ENCODE measurements at regions not wholly inside any gene's neighbourhood (a gene's known extent, or its start where the extent isn't known, plus 50 kb on each side); places are given as distances from the start of the nearest gene placed in this dataset.

DNA sequence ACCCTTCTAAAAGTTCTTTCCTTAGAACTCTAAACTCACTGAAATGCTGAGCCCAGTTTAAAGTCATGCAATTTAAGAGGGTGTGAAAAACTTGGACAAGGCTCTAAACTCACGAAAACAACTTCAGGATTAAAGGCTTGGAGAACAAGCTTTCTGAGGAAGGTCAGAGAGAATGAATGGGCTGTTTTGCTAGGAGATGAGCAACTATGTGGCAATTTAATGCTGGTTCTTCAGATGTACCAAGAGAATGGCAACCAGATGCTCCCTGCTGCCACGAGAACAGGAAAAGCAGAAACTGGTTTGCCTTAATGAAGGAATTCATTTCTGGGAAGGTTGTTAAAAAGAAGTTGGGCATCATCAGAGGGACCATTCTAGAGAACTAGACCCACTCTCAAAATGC lies 77.8 kb upstream of the PMAIP1 start:
- CTCF ChIA-PET: no interaction called here
- no peak overlapping the region for H3K27ac Mint-ChIP-seq
- ATAC-seq (replicated peaks in 1 of 4): no peak
- WGBS (ENCODE audit: insufficient coverage): 83% methylated on average over 1 of the region's 2 CpGs
- Histone ChIP-seq H3K4me3 (ENCODE audit: control insufficient read depth in 1 of 2, extremely low read depth in 1 of 2, low read length in 1 of 2) (no peak overlapping the region), H3K9me3 (no peaks in the 10 kb centered on the region), H3K4me1 (ENCODE audit: control insufficient read depth in 1 of 2, extremely low read depth in 1 of 2, insufficient read depth in 2 of 2, low read length in 2 of 2) (peaks cover 0 to 3% of the 10 kb centered on the region in 2 experiments), H3K27me3 (replicated peaks in 1 of 2; ENCODE audit: control insufficient read depth in 2 of 2, extremely low read depth in 1 of 2, insufficient read depth in 2 of 2, low read length in 1 of 2) (peaks cover 0 to 5% of the 10 kb centered on the region in 2 experiments), H3K27ac (ENCODE audit: low read length) (no peak overlapping the region), H3K36me3 (ENCODE audit: control insufficient read depth in 2 of 2, extremely low read depth in 1 of 2, insufficient read depth in 1 of 2, low read length in 1 of 2) (no peaks in the 10 kb centered on the region)
- no peak overlapping the region for H3K4me3 Mint-ChIP-seq
- POLR2A ChIA-PET: no interaction called here
- no peaks in the 10 kb centered on the region for H3K4me1 Mint-ChIP-seq
- H3K27me3 Mint-ChIP-seq: peaks cover 18 to 27% of the 10 kb centered on the region in 2 donors
- no peaks in the 10 kb centered on the region for H3K36me3 Mint-ChIP-seq
- DNase-seq: no peak
- peaks cover 0 to 4% (median 0%) of the 10 kb centered on the region in 3 donors for H3K9me3 Mint-ChIP-seq

DNA sequence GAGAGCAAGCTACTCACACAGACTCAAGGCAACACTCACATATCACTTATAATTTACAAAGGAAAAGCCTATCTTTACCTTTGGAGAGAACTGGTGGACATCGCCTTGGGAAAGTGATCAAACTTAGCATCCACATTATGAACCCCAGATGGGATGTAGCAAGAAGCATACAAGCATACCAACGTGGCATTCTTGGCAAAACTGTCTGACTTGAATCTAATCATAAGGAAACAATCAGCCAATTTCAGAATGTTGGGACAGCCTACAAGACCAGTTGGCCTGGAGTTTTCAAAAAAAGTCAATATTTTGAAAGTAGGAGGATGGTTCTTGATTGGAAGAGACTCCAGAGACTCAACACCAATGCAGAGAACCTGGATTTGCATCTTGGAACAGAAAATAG lies 79.1 kb upstream of the PMAIP1 start:
- Mint-ChIP-seq H3K36me3 (no peaks in the 10 kb centered on the region), H3K9me3 (peaks cover 0 to 4% (median 0%) of the 10 kb centered on the region in 3 donors), H3K27ac (no peak overlapping the region), H3K27me3 (peaks cover 18 to 19% of the 10 kb centered on the region in 2 donors), H3K4me1 (no peaks in the 10 kb centered on the region), H3K4me3 (no peak overlapping the region)
- H3K36me3 ChIP-seq (ENCODE audit: control insufficient read depth in 2 of 2, extremely low read depth in 1 of 2, insufficient read depth in 1 of 2, low read length in 1 of 2): no peaks in the 10 kb centered on the region
- ATAC-seq (replicated peaks in 1 of 4) (no peak), DNase-seq (no peak)
- H3K9me3 ChIP-seq: no peaks in the 10 kb centered on the region
- 80% methylated on average over 1 of the region's 2 CpGs for WGBS (ENCODE audit: insufficient coverage)
- ChIA-PET CTCF (no interaction called here), POLR2A (no interaction called here)
- peaks cover 0 to 5% of the 10 kb centered on the region in 2 experiments for H3K27me3 ChIP-seq (replicated peaks in 1 of 2; ENCODE audit: control insufficient read depth in 2 of 2, extremely low read depth in 1 of 2, insufficient read depth in 2 of 2, low read length in 1 of 2)
- H3K27ac ChIP-seq (ENCODE audit: low read length): no peak overlapping the region
- no peak overlapping the region for H3K4me3 ChIP-seq (ENCODE audit: control insufficient read depth in 1 of 2, extremely low read depth in 1 of 2, low read length in 1 of 2)
- H3K4me1 ChIP-seq (ENCODE audit: control insufficient read depth in 1 of 2, extremely low read depth in 1 of 2, insufficient read depth in 2 of 2, low read length in 2 of 2): peaks cover 0 to 3% of the 10 kb centered on the region in 2 experiments

DNA sequence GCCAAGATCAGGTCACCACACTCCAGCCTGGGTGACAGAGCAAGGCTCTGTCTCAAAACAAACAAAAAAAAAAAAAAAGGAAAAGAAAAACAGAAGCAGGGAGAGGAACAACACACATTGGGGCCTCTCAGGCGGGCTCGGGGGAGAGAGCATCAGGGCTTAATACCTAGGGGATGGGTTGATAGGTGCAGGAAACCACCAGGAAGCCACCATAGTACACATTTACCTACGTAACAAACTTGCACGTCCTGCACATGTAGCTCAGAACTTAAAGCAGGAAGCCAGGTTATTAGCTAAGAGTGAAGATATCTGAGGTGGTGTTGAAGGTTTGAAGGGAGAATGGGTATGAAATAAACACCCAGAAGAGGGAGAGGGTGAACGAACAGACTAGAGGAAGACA lies 81.0 kb upstream of the PMAIP1 start:
- no peak overlapping the region for H3K4me3 Mint-ChIP-seq
- DNase-seq: no peak
- ATAC-seq (replicated peaks in 1 of 4): no peak
- H3K27me3 Mint-ChIP-seq: peaks cover 15 to 18% of the 10 kb centered on the region in 2 donors
- Histone ChIP-seq H3K9me3 (no peaks in the 10 kb centered on the region), H3K27ac (ENCODE audit: low read length) (no peak overlapping the region), H3K4me3 (ENCODE audit: control insufficient read depth in 1 of 2, extremely low read depth in 1 of 2, low read length in 1 of 2) (no peak overlapping the region), H3K4me1 (ENCODE audit: control insufficient read depth in 1 of 2, extremely low read depth in 1 of 2, insufficient read depth in 2 of 2, low read length in 2 of 2) (peaks cover 0 to 3% of the 10 kb centered on the region in 2 experiments), H3K36me3 (ENCODE audit: control insufficient read depth in 2 of 2, extremely low read depth in 1 of 2, insufficient read depth in 1 of 2, low read length in 1 of 2) (no peaks in the 10 kb centered on the region), H3K27me3 (replicated peaks in 1 of 2; ENCODE audit: control insufficient read depth in 2 of 2, extremely low read depth in 1 of 2, insufficient read depth in 2 of 2, low read length in 1 of 2) (peaks cover 0 to 4% of the 10 kb centered on the region in 2 experiments)
- ChIA-PET CTCF (interaction anchor here in 1 of 2 donors (0.7 kb wide), 1 partner anchor 124 kb away, joined by 3 read pairs; no protein-coding TSS in a partner anchor), POLR2A (no interaction called here)
- peaks cover 0 to 4% (median 0%) of the 10 kb centered on the region in 3 donors for H3K9me3 Mint-ChIP-seq
- no peaks in the 10 kb centered on the region for H3K4me1 Mint-ChIP-seq
- no CpG with 5 or more reads among the region's 5 CpGs for WGBS (ENCODE audit: insufficient coverage)
- H3K36me3 Mint-ChIP-seq: no peaks in the 10 kb centered on the region
- no peak overlapping the region for H3K27ac Mint-ChIP-seq

DNA sequence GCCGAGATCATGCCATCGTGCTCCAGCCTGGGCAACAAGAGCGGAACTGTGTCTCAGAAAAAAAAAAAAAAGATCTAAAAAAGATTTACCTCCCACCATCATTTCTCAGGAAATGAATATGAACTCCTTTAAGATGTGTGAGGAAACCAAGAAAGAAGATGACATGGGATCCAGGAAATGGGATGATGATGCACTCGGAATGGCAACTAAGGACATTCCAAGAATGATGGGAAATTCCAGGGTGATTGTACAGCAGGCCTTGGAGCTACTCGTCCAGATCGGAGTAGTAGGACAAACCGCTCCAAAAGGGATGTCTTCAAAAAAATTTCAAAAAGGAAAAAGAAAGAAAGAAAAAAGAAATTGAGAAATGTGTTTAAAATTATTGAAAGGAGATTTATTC lies 84.9 kb upstream of the PMAIP1 start:
- 91% methylated on average over 4 of the region's 7 CpGs for WGBS (ENCODE audit: insufficient coverage)
- H3K36me3 Mint-ChIP-seq: no peaks in the 10 kb centered on the region
- H3K4me3 ChIP-seq (ENCODE audit: control insufficient read depth in 1 of 2, extremely low read depth in 1 of 2, low read length in 1 of 2): no peak overlapping the region
- H3K4me3 Mint-ChIP-seq: no peak overlapping the region
- no peaks in the 10 kb centered on the region for H3K9me3 ChIP-seq
- H3K27me3 ChIP-seq (replicated peaks in 1 of 2; ENCODE audit: control insufficient read depth in 2 of 2, extremely low read depth in 1 of 2, insufficient read depth in 2 of 2, low read length in 1 of 2): peaks cover 0 to 4% of the 10 kb centered on the region in 2 experiments
- H3K27ac ChIP-seq (ENCODE audit: low read length): no peak overlapping the region
- peaks cover 0 to 4% (median 0%) of the 10 kb centered on the region in 3 donors for H3K9me3 Mint-ChIP-seq
- ChIA-PET CTCF (no interaction called here), POLR2A (no interaction called here)
- H3K36me3 ChIP-seq (ENCODE audit: control insufficient read depth in 2 of 2, extremely low read depth in 1 of 2, insufficient read depth in 1 of 2, low read length in 1 of 2): no peaks in the 10 kb centered on the region
- peaks cover 11 to 21% of the 10 kb centered on the region in 2 donors for H3K27me3 Mint-ChIP-seq
- DNase-seq (no peak), ATAC-seq (replicated peaks in 1 of 4) (no peak)
- peaks cover 0 to 3% of the 10 kb centered on the region in 2 experiments for H3K4me1 ChIP-seq (ENCODE audit: control insufficient read depth in 1 of 2, extremely low read depth in 1 of 2, insufficient read depth in 2 of 2, low read length in 2 of 2)
- no peaks in the 10 kb centered on the region for H3K4me1 Mint-ChIP-seq
- no peak overlapping the region for H3K27ac Mint-ChIP-seq

DNA sequence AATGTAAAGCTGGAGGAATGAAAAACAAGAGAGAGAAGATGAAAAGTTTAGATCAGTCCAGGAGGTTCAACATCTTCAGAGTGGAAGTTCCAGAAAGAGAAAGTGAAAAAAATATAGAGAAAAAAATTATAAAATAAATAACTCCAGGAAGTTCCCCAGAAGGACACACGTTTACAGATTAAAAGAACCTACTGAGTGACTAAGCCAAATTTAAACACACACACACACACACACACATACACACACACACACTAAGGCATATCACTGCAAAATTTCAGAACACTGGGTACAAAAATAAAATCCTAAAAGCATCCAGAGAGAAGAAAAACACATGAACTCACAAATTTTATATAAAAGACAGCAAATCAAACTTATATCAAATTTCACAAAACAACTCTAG lies 85.9 kb upstream of the PMAIP1 start:
- 0% methylated on average over 1 of the region's 1 CpG for WGBS (ENCODE audit: insufficient coverage)
- Histone ChIP-seq H3K9me3 (no peaks in the 10 kb centered on the region), H3K27ac (ENCODE audit: low read length) (no peak overlapping the region), H3K4me1 (ENCODE audit: control insufficient read depth in 1 of 2, extremely low read depth in 1 of 2, insufficient read depth in 2 of 2, low read length in 2 of 2) (peaks cover 0 to 3% of the 10 kb centered on the region in 2 experiments), H3K27me3 (replicated peaks in 1 of 2; ENCODE audit: control insufficient read depth in 2 of 2, extremely low read depth in 1 of 2, insufficient read depth in 2 of 2, low read length in 1 of 2) (peaks cover 0 to 4% of the 10 kb centered on the region in 2 experiments), H3K4me3 (ENCODE audit: control insufficient read depth in 1 of 2, extremely low read depth in 1 of 2, low read length in 1 of 2) (no peak overlapping the region), H3K36me3 (ENCODE audit: control insufficient read depth in 2 of 2, extremely low read depth in 1 of 2, insufficient read depth in 1 of 2, low read length in 1 of 2) (no peaks in the 10 kb centered on the region)
- CTCF ChIA-PET: interaction anchor here in 1 of 2 donors (0.6 kb wide), 1 partner anchor 172 kb away, joined by 5 read pairs; no protein-coding TSS in a partner anchor
- H3K4me3 Mint-ChIP-seq: no peak overlapping the region
- H3K27ac Mint-ChIP-seq: no peak overlapping the region
- DNase-seq (no peak), ATAC-seq (replicated peaks in 1 of 4) (no peak)
- no peaks in the 10 kb centered on the region for H3K36me3 Mint-ChIP-seq
- POLR2A ChIA-PET: no interaction called here
- peaks cover 0 to 4% (median 0%) of the 10 kb centered on the region in 3 donors for H3K9me3 Mint-ChIP-seq
- no peaks in the 10 kb centered on the region for H3K4me1 Mint-ChIP-seq
- peaks cover 11 to 21% of the 10 kb centered on the region in 2 donors for H3K27me3 Mint-ChIP-seq

DNA sequence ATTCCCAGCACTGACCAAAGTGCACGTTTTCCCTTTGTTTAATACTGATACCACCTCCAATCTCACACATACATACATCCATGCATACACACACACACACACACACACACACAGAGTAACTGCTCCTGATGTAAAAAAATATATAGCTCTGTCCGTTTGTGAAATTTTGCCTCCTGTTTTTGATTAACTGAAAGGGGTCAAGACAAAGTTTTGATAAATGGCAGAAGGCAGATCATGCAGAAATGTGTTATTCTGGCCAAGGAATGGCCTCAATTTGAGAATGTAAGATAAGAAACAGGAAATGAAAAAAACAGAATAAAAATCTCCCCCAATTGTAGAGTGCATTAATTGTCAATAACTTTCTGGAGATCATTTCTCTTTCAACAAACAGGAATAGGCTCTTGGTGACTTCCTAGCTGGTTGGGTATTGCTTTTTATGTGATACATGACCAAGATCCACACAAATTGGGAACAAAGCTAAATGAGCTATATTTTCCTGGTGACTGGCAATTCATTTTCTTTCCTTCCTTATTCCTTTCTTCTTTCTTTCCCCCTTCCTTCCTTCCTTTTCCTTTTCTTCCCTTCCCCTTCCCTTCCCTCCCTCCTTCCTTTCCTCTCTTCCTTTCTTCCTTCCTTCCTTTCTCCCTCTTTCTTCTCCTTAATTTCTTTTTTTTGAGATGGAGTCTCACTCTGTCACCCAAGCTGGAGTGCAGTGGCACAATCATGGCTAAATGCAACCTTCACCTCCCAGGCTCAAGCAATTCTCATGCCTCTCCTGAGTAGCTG lies 88.9 kb upstream of the PMAIP1 start:
- Histone ChIP-seq H3K36me3 (ENCODE audit: control insufficient read depth in 2 of 2, extremely low read depth in 1 of 2, insufficient read depth in 1 of 2, low read length in 1 of 2) (no peaks in the 10 kb centered on the region), H3K9me3 (no peaks in the 10 kb centered on the region), H3K4me3 (ENCODE audit: control insufficient read depth in 1 of 2, extremely low read depth in 1 of 2, low read length in 1 of 2) (no peak overlapping the region), H3K27ac (ENCODE audit: low read length) (no peak overlapping the region), H3K27me3 (replicated peaks in 1 of 2; ENCODE audit: control insufficient read depth in 2 of 2, extremely low read depth in 1 of 2, insufficient read depth in 2 of 2, low read length in 1 of 2) (peaks cover 0 to 8% of the 10 kb centered on the region in 2 experiments), H3K4me1 (ENCODE audit: control insufficient read depth in 1 of 2, extremely low read depth in 1 of 2, insufficient read depth in 2 of 2, low read length in 2 of 2) (no peaks in the 10 kb centered on the region)
- H3K27ac Mint-ChIP-seq: no peak overlapping the region
- DNase-seq (no peak), ATAC-seq (replicated peaks in 1 of 4) (no peak)
- H3K9me3 Mint-ChIP-seq: no peaks in the 10 kb centered on the region
- no peaks in the 10 kb centered on the region for H3K36me3 Mint-ChIP-seq
- peaks cover 10% of the 10 kb centered on the region in 2 donors for H3K27me3 Mint-ChIP-seq
- POLR2A ChIA-PET: no interaction called here
- 20% methylated on average over 1 of the region's 2 CpGs for WGBS (ENCODE audit: insufficient coverage)
- CTCF ChIA-PET: no interaction called here
- no peak overlapping the region for H3K4me3 Mint-ChIP-seq
- H3K4me1 Mint-ChIP-seq: no peaks in the 10 kb centered on the region

Data from T-cell (primary cell).